ENCODE measurements at regions not wholly inside any gene's neighbourhood (a gene's known extent, or its start where the extent isn't known, plus 50 kb on each side); places are given as distances from the start of the nearest gene placed in this dataset.

DNA sequence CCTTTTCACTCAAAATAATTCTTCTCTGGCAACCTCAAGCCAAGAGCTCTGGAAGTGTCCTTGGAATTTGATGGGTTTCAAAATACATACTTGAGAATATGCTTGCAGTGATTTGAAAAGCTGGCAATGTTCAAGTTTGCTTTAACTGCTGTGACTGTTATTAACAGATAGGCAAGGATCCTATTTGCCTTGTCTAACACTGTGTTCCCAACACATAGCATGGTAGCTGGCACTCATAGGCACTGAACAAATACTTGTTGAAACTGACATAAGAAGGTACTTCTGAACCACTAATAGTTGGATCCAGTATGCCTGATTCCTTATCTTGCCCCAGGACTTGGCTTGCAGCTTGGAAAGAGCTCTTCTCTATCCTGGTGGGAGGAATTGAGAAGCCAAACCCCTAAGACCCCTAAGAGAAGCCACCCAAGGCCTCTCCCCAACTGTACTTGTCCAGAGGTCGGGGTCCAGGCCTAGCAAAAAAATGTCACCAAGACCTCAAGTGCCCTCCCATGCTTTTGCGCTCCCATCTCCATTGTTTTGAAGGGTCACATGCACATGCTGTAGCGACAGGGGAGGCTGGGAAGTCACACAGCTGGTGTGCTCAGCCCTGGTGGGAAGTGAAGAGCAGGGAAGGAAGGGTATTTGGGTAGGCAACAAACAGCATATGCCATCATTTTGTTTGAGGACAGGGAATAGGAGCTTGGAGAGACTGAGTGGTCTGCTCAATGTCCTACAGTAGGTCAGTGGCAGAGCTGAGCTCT, 118.4 kb upstream of the HAAO start:
- Histone ChIP-seq H3K9ac (no peak overlapping the region), H3K27ac (no peak overlapping the region), H3K4me1 (no peaks in the 10 kb centered on the region), H3K9me3 (ENCODE audit: control insufficient read depth, low read length) (no peaks in the 10 kb centered on the region), H3K4me3 (ENCODE audit: low read depth, low read length) (no peak overlapping the region), H3K36me3 (ENCODE audit: control insufficient read depth, insufficient read depth, low read length) (no peaks in the 10 kb centered on the region), H3K27me3 (ENCODE audit: control insufficient read depth, insufficient read depth, low read length) (no peaks in the 10 kb centered on the region), H3K4me2 (ENCODE audit: low read length) (no peak overlapping the region), H2AFZ (no peak overlapping the region), H3K79me2 (no peaks in the 10 kb centered on the region)
- TF ChIP-seq, protein P1, sequence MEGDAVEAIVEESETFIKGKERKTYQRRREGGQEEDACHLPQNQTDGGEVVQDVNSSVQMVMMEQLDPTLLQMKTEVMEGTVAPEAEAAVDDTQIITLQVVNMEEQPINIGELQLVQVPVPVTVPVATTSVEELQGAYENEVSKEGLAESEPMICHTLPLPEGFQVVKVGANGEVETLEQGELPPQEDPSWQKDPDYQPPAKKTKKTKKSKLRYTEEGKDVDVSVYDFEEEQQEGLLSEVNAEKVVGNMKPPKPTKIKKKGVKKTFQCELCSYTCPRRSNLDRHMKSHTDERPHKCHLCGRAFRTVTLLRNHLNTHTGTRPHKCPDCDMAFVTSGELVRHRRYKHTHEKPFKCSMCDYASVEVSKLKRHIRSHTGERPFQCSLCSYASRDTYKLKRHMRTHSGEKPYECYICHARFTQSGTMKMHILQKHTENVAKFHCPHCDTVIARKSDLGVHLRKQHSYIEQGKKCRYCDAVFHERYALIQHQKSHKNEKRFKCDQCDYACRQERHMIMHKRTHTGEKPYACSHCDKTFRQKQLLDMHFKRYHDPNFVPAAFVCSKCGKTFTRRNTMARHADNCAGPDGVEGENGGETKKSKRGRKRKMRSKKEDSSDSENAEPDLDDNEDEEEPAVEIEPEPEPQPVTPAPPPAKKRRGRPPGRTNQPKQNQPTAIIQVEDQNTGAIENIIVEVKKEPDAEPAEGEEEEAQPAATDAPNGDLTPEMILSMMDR (IDR thresholded peaks at IDR 0.05) = no peak

DNA sequence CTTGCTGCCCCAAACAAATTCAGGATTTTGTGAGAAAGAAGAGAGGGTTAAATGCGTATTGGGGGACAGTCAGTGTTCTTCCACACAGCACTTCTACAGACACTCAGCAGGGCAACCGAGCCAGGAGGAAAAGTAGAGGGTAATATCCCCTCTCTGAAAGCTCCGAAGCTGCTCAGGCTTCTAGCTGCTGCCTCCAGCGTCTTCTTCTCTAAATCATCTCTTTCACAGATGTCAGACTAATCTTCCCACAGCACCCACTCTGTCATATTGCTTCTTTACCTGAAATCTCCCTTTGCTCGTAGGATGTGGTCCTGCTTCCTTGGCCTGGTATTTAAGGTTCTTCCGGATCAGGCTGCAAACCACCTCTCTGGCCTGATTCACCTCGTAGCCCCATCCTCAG, 117.6 kb upstream of the HAAO start:
- no peak overlapping the region for H3K4me2 ChIP-seq (ENCODE audit: low read length)
- H3K27me3 ChIP-seq (ENCODE audit: control insufficient read depth, insufficient read depth, low read length) = no peaks in the 10 kb centered on the region
- no peaks in the 10 kb centered on the region for H3K79me2 ChIP-seq
- no peak overlapping the region for H2AFZ ChIP-seq
- H3K9me3 ChIP-seq (ENCODE audit: control insufficient read depth, low read length) = no peaks in the 10 kb centered on the region
- H3K4me3 ChIP-seq (ENCODE audit: low read depth, low read length) = no peak overlapping the region
- TF ChIP-seq, protein P1 (IDR thresholded peaks at IDR 0.05) = no peak
- no peaks in the 10 kb centered on the region for H3K36me3 ChIP-seq (ENCODE audit: control insufficient read depth, insufficient read depth, low read length)
- H3K27ac ChIP-seq = no peak overlapping the region
- H3K9ac ChIP-seq = no peak overlapping the region
- H3K4me1 ChIP-seq = no peaks in the 10 kb centered on the region

DNA sequence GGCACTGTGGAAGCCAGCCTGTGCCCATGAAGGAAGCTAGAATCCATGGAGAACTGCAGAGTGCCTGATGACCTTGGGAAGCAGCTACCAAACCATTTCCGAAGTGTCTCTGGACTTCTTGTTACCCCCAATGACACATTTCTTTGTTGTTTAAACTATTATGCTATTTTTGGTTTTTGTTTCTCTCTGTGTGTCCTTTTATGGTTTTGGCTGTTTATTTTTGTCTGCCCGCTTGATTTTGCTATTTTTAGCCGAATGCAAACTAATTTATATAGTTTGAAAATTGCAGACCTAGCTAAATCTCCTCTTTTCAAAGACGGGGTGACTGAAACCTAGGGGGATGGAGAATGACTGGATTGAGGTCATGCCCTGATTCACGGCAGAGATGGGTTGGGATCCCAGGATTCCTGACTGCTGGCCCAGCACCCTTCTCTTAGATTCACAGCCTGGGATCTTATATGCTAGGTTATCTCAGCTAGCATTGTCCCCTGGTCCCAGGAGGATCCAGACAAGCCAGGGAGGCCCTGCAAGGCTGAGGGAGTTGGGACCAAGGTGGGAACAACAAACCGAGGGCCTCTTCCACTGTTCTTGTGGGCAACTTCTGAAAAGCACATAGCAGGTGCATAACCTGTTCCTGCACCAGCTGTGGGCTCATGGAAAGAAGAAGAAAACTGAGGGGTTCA, 116.3 kb upstream of the HAAO start:
- no peak overlapping the region for H2AFZ ChIP-seq
- H3K27ac ChIP-seq = no peak overlapping the region
- H3K27me3 ChIP-seq (ENCODE audit: control insufficient read depth, insufficient read depth, low read length) = no peaks in the 10 kb centered on the region
- H3K9ac ChIP-seq = no peak overlapping the region
- no peaks in the 10 kb centered on the region for H3K4me1 ChIP-seq
- H3K36me3 ChIP-seq (ENCODE audit: control insufficient read depth, insufficient read depth, low read length) = no peaks in the 10 kb centered on the region
- H3K9me3 ChIP-seq (ENCODE audit: control insufficient read depth, low read length) = no peaks in the 10 kb centered on the region
- TF ChIP-seq, protein P1 (IDR thresholded peaks at IDR 0.05) = no peak
- H3K4me2 ChIP-seq (ENCODE audit: low read length) = no peak overlapping the region
- no peaks in the 10 kb centered on the region for H3K79me2 ChIP-seq
- no peak overlapping the region for H3K4me3 ChIP-seq (ENCODE audit: low read depth, low read length)

DNA sequence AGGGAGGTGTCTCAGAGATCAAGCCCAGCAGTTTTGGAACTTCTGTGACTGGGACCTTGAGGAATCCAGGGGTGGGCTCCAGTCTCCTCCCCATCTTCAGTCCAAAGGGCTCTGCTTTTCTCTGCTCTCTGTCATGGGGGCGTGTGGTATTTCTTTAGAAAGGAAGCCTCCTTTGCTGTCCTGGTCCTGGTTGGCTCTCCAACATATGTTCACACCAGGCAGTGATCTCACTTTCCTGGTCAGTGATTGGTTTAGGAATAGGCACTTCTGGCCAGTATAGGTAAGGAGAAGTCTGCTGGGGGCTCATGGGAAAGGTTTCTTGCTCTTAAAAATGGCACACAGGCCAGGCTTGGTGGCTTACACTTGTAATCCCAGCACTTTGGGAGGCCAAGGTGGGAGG, 115.5 kb upstream of the HAAO start:
- no peaks in the 10 kb centered on the region for H3K36me3 ChIP-seq (ENCODE audit: control insufficient read depth, insufficient read depth, low read length)
- no peak overlapping the region for H2AFZ ChIP-seq
- no peak overlapping the region for H3K9ac ChIP-seq
- no peak overlapping the region for H3K27ac ChIP-seq
- no peaks in the 10 kb centered on the region for H3K27me3 ChIP-seq (ENCODE audit: control insufficient read depth, insufficient read depth, low read length)
- H3K9me3 ChIP-seq (ENCODE audit: control insufficient read depth, low read length) = no peaks in the 10 kb centered on the region
- TF ChIP-seq, protein P1 (IDR thresholded peaks at IDR 0.05) = no peak
- no peaks in the 10 kb centered on the region for H3K4me1 ChIP-seq
- H3K4me3 ChIP-seq (ENCODE audit: low read depth, low read length) = no peak overlapping the region
- H3K4me2 ChIP-seq (ENCODE audit: low read length) = no peak overlapping the region
- H3K79me2 ChIP-seq = no peaks in the 10 kb centered on the region

All from parathyroid adenoma (tissue), 2 donors.